ENCODE measurements at regions not wholly inside any gene's neighbourhood (a gene's known extent, or its start where the extent isn't known, plus 50 kb on each side); places are given as distances from the start of the nearest gene placed in this dataset.
"Not testable (repeated sequence)": the region's sequence is repeated elsewhere in the genome, so short reads cannot be mapped to it uniquely, and the experiment has no call there.

GRCh38 chr7:74008-74540 is 118.3 kb upstream of the FAM20C start:
- DNase-seq (ENCODE audit: low spot score); in situ Hi-C loops (cut with MboI; ENCODE audit: low sequenced_read_pairs, unreplicated experiment): not testable (repeated sequence)

DNA sequence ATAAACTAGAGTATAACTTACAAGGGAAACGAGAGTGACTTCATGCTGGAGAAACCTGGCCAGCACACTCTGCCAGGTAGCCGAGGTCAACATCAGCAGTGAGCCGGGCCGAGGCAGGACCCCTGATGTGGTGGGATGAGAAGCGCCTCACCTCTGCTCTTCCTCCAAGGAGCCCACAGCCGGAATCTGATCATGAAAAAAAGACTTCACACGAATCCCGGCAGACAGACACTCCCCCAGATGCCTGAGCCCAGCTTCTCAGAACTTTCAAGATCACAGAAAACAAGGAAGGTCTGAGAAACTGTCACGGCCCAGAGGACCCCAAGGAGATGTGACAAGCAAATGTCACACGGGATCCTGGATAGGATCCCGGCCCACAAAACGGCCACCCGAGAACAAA is 116.9 kb upstream of the FAM20C start:
- DNase-seq (ENCODE audit: low spot score); in situ Hi-C loops (cut with MboI; ENCODE audit: low sequenced_read_pairs, unreplicated experiment): not testable (repeated sequence)

DNA sequence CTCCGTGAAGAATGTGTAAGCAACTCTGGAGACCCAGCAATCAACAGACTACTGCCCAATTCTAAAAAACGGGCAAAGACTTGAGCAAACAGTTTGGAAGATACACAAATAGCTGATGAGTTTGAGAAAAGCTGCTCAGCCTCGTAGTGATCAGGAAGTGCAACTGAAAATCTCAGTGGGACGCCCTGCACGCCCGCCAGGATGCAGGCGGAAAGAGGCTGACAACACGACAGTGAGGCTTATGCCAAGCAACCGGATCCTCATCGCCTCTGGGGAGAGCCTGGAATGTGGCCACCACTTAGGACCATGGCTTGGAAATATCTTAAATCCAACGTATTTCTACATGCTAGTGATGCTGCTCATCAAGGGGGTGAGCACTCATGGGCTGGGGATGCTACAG is 116.2 kb upstream of the FAM20C start:
- in situ Hi-C loops (cut with MboI; ENCODE audit: low sequenced_read_pairs, unreplicated experiment), result not testable (repeated sequence)

GRCh38 chr7:76829-77395 is 115.5 kb upstream of the FAM20C start:
- in situ Hi-C loops (cut with MboI; ENCODE audit: low sequenced_read_pairs, unreplicated experiment), result not testable (repeated sequence)

More for the DNA sequence above, 116.2 kb upstream of the FAM20C start:
- not testable (repeated sequence) for DNase-seq (ENCODE audit: low spot score)

GRCh38 chr7:78862-79261 is 113.5 kb upstream of the FAM20C start:
- not testable (repeated sequence) for DNase-seq (ENCODE audit: low spot score)

More at GRCh38 chr7:76829-77395, 115.5 kb upstream of the FAM20C start:
- DNase-seq (ENCODE audit: low spot score), result not testable (repeated sequence)

GRCh38 chr7:79400-80055 is 112.8 kb upstream of the FAM20C start:
- DNase-seq (ENCODE audit: low spot score); in situ Hi-C loops (cut with MboI; ENCODE audit: low sequenced_read_pairs, unreplicated experiment): not testable (repeated sequence)

More at GRCh38 chr7:78862-79261, 113.5 kb upstream of the FAM20C start:
- in situ Hi-C loops (cut with MboI; ENCODE audit: low sequenced_read_pairs, unreplicated experiment), result not testable (repeated sequence)

GRCh38 chr7:80259-81067 is 111.9 kb upstream of the FAM20C start:
- in situ Hi-C loops (cut with MboI; ENCODE audit: low sequenced_read_pairs, unreplicated experiment), result no loop called here
- TF ChIP-seq, protein P1, sequence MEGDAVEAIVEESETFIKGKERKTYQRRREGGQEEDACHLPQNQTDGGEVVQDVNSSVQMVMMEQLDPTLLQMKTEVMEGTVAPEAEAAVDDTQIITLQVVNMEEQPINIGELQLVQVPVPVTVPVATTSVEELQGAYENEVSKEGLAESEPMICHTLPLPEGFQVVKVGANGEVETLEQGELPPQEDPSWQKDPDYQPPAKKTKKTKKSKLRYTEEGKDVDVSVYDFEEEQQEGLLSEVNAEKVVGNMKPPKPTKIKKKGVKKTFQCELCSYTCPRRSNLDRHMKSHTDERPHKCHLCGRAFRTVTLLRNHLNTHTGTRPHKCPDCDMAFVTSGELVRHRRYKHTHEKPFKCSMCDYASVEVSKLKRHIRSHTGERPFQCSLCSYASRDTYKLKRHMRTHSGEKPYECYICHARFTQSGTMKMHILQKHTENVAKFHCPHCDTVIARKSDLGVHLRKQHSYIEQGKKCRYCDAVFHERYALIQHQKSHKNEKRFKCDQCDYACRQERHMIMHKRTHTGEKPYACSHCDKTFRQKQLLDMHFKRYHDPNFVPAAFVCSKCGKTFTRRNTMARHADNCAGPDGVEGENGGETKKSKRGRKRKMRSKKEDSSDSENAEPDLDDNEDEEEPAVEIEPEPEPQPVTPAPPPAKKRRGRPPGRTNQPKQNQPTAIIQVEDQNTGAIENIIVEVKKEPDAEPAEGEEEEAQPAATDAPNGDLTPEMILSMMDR (IDR thresholded peaks at IDR 0.05; ENCODE audit: borderline replicate concordance, control extremely low read depth, extremely low read depth, insufficient read depth, missing control alignments), result no peak
- no peak for DNase-seq (ENCODE audit: low spot score)

DNA sequence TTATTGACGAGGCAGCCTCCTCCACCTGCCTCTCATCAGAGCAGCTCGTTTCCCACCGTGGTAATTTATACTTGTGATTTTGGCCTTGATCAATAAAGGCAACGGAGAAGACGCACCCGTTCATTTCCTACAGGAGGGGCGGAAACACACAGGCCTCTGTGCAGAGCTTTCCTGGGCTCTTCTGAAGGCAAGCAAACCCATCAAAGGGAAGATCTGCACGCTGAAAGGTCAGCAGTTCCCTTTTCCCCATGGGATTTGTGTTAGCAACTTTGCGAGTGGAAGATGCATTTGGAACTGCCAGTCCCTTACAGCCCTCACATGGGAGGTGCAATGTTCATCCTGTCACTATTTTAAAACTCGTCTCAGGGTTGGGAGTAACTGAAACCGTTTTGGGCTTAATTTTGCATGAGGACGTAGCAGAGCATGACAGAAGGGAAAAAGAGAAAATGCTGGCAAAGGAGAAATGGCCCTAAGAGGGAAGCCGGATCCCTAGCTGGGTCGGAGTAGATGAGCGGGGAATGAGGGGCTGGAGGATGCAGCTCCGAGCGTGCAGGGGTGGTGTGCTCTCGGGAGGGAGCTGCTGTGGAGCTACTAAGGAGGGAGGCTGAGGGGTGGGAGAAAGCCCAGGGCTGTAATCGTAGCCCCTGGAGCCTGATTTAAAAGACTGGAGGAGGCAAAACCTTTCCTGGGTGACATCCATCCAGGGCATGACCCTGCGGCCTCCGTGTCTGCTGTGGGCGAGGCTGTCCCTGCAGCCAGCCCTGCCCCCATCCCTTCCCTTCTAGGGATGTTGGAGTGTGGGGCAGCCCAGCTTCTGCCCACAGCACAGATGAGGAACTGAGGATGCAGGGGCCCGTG is 111.1 kb upstream of the FAM20C start:
- TF ChIP-seq, protein P1 (IDR thresholded peaks at IDR 0.05; ENCODE audit: borderline replicate concordance, control extremely low read depth, extremely low read depth, insufficient read depth, missing control alignments), result no peak
- in situ Hi-C loops (cut with MboI; ENCODE audit: low sequenced_read_pairs, unreplicated experiment), result no loop called here
- DNase-seq (ENCODE audit: low spot score), result no peak

- DNase-seq (ENCODE audit: low spot score), result no peak
- in situ Hi-C loops (cut with MboI; ENCODE audit: low sequenced_read_pairs, unreplicated experiment), result no loop called here
- TF ChIP-seq, protein P1 (IDR thresholded peaks at IDR 0.05; ENCODE audit: borderline replicate concordance, control extremely low read depth, extremely low read depth, insufficient read depth, missing control alignments), result no peak
These were observed 110.2 kb upstream of the FAM20C start for GRCh38 chr7:81926-82756.
